GM23338 (cell line): ENCODE measurements at regions not wholly inside any gene's neighbourhood (a gene's known extent, or its start where the extent isn't known, plus 50 kb on each side); places are given as distances from the start of the nearest gene placed in this dataset.

Source experiments
- ATAC-seq: fragments of 200-7000 bp; cut with Tn5 transposase; 3 replicates; pipeline ENCODE4 v1.9.1; 2020
- DNase-seq: peaks from one replicate; pipeline ENCODE4 v3.0.0-alpha.2; 2015; ENCODE audit warnings: low spot score
- H2AFZ ChIP-seq: fragments of 200-600 bp; sonication (generic); 2 replicates; pipeline ENCODE4 v1.8.0; 2016; ENCODE audit warnings: antibody characterized with exemption, mild to moderate bottlenecking, moderate library complexity
- H3F3A ChIP-seq: fragments of 200-600 bp; sonication (generic); replicated peaks from 2 replicates; pipeline ENCODE4 v1.8.0; 2017; ENCODE audit warnings: antibody characterized with exemption, mixed run types, low read depth
- H3K27ac ChIP-seq: fragments of 200-600 bp; sonication (generic); 2 replicates; pipeline ENCODE4 v1.6.1; 2016; ENCODE audit warnings: low read depth
- H3K27me3 ChIP-seq: fragments of 200-600 bp; sonication (generic); 2 replicates; pipeline ENCODE4 v1.8.0; 2016; ENCODE audit warnings: mild to moderate bottlenecking, mixed run types, moderate library complexity; ENCODE audit not compliant: insufficient read depth
- H3K36me3 ChIP-seq: fragments of 200-600 bp; sonication (generic); 2 replicates; pipeline ENCODE4 v1.8.0; 2016; ENCODE audit warnings: mild to moderate bottlenecking; ENCODE audit not compliant: insufficient read depth
- H3K4me1 ChIP-seq: fragments of 200-600 bp; sonication (generic); 2 replicates; pipeline ENCODE4 v1.8.0; 2016; ENCODE audit warnings: mild to moderate bottlenecking, moderate library complexity; ENCODE audit not compliant: insufficient read depth
- H3K4me2 ChIP-seq: fragments of 200-600 bp; sonication (generic); 2 replicates; pipeline ENCODE4 v1.7.1; 2017; ENCODE audit warnings: mixed run types
- H3K4me3 ChIP-seq: fragments of 200-600 bp; sonication (generic); 2 replicates; pipeline ENCODE4 v1.6.1; 2016; ENCODE audit warnings: mixed run types
- H3K79me2 ChIP-seq: fragments of 200-600 bp; sonication (generic); replicated peaks from 2 replicates; pipeline ENCODE4 v1.8.0; 2017; ENCODE audit warnings: mild to moderate bottlenecking; ENCODE audit not compliant: insufficient read depth
- H3K9me2 ChIP-seq: fragments of 200-600 bp; sonication (generic); 2 replicates; pipeline ENCODE4 v1.8.0; 2017; ENCODE audit not compliant: insufficient read depth
- H4K20me1 ChIP-seq: fragments of 200-600 bp; sonication (generic); replicated peaks from 2 replicates; pipeline ENCODE4 v1.8.0; 2017; ENCODE audit warnings: mild to moderate bottlenecking; ENCODE audit not compliant: insufficient read depth
- H3K27ac Mint-ChIP-seq: 2 replicates; pipeline ENCODE4 v1.8.0; 2020; ENCODE audit warnings: inconsistent platforms, mild to moderate bottlenecking, moderate library complexity, mixed read lengths
- H3K27me3 Mint-ChIP-seq: 3 replicates; pipeline ENCODE4 v1.8.0; 2022; ENCODE audit warnings: low read depth, mild to moderate bottlenecking, moderate library complexity, mixed read lengths, inconsistent platforms; ENCODE audit not compliant: insufficient read depth, poor library complexity
- H3K36me3 Mint-ChIP-seq: 3 replicates; pipeline ENCODE4 v1.8.0; 2021; ENCODE audit warnings: low read depth, mild to moderate bottlenecking, inconsistent platforms, moderate library complexity, mixed read lengths
- H3K4me1 Mint-ChIP-seq: 3 replicates; pipeline ENCODE4 v1.8.0; 2020; ENCODE audit warnings: mild to moderate bottlenecking, inconsistent platforms, mixed read lengths
- H3K4me3 Mint-ChIP-seq: 3 replicates; pipeline ENCODE4 v1.8.0; 2021; ENCODE audit warnings: moderate library complexity, mild to moderate bottlenecking, inconsistent platforms, mixed read lengths
- H3K9me3 Mint-ChIP-seq: 3 replicates; pipeline ENCODE4 v1.8.0; 2020; ENCODE audit warnings: moderate library complexity, mild to moderate bottlenecking, inconsistent platforms, mixed read lengths
- NANOG ChIP-seq: IDR thresholded peaks from 2 replicates; pipeline ENCODE4 v1.6.1; 2016; ENCODE audit warnings: antibody characterized with exemption, borderline replicate concordance
- POLR2AphosphoS5 ChIP-seq: IDR thresholded peaks from 2 replicates; pipeline ENCODE4 v1.6.1; 2016; ENCODE audit warnings: antibody characterized with exemption, low read depth
- REST ChIP-seq: IDR thresholded peaks from one replicate; pipeline ENCODE4 v1.6.1; 2018; ENCODE audit warnings: antibody characterized with exemption; ENCODE audit not compliant: unreplicated experiment
- STAT1 ChIP-seq: IDR thresholded peaks from one replicate; pipeline ENCODE4 v1.6.1; 2016; ENCODE audit warnings: antibody characterized with exemption; ENCODE audit not compliant: unreplicated experiment
- ZNF114 ChIP-seq: fragments of 250-450 bp; sonication (Bioruptor Pico); IDR thresholded peaks from 2 replicates; pipeline ENCODE4 v1.5.0; 2020; ENCODE audit warnings: mild to moderate bottlenecking, moderate library complexity
- ZNF331 ChIP-seq: fragments of 250-450 bp; sonication (Bioruptor Pico); IDR thresholded peaks from 2 replicates; pipeline ENCODE4 v1.5.0; 2020; ENCODE audit warnings: low read depth, mild to moderate bottlenecking, moderate library complexity
- TF ChIP-seq, protein P1 (sequence below): fragments of 250-450 bp; sonication (Bioruptor Pico); IDR thresholded peaks from 2 replicates; pipeline ENCODE4 v1.5.0; 2020; ENCODE audit warnings: mild to moderate bottlenecking, moderate library complexity
- TF ChIP-seq, protein P2 (sequence below): IDR thresholded peaks from 2 replicates; pipeline ENCODE4 v1.6.1; 2016; ENCODE audit warnings: antibody characterized with exemption

DNA sequence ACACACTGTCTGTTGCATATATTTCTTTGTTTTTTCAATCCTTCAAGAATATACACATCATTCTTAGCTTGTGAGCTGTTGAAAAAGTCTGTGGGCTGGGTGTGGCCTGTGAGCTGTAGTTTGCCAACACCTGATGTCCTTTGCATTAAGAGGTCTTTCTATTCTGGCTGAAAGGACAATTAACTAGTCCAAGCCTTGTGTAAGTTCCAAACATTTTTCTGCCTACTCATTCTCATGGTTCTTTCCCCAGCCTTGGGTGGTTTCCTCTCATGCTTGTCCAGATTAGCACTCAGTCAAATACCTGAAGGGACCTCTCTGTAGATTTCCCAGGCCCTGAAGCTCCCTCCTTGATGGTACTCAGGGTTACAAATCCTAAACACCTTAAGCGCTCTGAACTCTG is 57.8 kb upstream of the NABP1 start:
- H3K27ac ChIP-seq = no peak overlapping the region
- TF ChIP-seq, protein P1, sequence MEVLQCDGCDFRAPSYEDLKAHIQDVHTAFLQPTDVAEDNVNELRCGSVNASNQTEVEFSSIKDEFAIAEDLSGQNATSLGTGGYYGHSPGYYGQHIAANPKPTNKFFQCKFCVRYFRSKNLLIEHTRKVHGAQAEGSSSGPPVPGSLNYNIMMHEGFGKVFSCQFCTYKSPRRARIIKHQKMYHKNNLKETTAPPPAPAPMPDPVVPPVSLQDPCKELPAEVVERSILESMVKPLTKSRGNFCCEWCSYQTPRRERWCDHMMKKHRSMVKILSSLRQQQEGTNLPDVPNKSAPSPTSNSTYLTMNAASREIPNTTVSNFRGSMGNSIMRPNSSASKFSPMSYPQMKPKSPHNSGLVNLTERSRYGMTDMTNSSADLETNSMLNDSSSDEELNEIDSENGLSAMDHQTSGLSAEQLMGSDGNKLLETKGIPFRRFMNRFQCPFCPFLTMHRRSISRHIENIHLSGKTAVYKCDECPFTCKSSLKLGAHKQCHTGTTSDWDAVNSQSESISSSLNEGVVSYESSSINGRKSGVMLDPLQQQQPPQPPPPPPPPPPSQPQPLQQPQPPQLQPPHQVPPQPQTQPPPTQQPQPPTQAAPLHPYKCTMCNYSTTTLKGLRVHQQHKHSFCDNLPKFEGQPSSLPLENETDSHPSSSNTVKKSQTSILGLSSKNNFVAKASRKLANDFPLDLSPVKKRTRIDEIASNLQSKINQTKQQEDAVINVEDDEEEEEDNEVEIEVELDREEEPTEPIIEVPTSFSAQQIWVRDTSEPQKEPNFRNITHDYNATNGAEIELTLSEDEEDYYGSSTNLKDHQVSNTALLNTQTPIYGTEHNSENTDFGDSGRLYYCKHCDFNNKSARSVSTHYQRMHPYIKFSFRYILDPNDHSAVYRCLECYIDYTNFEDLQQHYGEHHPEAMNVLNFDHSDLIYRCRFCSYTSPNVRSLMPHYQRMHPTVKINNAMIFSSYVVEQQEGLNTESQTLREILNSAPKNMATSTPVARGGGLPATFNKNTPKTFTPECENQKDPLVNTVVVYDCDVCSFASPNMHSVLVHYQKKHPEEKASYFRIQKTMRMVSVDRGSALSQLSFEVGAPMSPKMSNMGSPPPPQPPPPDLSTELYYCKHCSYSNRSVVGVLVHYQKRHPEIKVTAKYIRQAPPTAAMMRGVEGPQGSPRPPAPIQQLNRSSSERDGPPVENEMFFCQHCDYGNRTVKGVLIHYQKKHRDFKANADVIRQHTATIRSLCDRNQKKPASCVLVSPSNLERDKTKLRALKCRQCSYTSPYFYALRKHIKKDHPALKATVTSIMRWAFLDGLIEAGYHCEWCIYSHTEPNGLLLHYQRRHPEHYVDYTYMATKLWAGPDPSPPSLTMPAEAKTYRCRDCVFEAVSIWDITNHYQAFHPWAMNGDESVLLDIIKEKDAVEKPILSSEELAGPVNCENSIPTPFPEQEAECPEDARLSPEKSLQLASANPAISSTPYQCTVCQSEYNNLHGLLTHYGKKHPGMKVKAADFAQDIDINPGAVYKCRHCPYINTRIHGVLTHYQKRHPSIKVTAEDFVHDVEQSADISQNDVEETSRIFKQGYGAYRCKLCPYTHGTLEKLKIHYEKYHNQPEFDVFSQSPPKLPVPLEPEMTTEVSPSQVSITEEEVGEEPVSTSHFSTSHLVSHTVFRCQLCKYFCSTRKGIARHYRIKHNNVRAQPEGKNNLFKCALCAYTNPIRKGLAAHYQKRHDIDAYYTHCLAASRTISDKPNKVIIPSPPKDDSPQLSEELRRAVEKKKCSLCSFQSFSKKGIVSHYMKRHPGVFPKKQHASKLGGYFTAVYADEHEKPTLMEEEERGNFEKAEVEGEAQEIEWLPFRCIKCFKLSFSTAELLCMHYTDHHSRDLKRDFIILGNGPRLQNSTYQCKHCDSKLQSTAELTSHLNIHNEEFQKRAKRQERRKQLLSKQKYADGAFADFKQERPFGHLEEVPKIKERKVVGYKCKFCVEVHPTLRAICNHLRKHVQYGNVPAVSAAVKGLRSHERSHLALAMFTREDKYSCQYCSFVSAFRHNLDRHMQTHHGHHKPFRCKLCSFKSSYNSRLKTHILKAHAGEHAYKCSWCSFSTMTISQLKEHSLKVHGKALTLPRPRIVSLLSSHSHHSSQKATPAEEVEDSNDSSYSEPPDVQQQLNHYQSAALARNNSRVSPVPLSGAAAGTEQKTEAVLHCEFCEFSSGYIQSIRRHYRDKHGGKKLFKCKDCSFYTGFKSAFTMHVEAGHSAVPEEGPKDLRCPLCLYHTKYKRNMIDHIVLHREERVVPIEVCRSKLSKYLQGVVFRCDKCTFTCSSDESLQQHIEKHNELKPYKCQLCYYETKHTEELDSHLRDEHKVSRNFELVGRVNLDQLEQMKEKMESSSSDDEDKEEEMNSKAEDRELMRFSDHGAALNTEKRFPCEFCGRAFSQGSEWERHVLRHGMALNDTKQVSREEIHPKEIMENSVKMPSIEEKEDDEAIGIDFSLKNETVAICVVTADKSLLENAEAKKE (CRISPR knock-in tag) = no peak
- no peak for TF ChIP-seq REST
- no peak for TF ChIP-seq NANOG
- no peak for TF ChIP-seq ZNF114 (CRISPR knock-in tag)
- TF ChIP-seq ZNF331 (CRISPR knock-in tag) = no peak
- no peak for TF ChIP-seq POLR2AphosphoS5
- TF ChIP-seq, protein P2, sequence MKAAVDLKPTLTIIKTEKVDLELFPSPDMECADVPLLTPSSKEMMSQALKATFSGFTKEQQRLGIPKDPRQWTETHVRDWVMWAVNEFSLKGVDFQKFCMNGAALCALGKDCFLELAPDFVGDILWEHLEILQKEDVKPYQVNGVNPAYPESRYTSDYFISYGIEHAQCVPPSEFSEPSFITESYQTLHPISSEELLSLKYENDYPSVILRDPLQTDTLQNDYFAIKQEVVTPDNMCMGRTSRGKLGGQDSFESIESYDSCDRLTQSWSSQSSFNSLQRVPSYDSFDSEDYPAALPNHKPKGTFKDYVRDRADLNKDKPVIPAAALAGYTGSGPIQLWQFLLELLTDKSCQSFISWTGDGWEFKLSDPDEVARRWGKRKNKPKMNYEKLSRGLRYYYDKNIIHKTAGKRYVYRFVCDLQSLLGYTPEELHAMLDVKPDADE = no peak
- TF ChIP-seq STAT1 = no peak
- H3K27me3 ChIP-seq = no peaks in the 10 kb centered on the region
- H3K4me1 ChIP-seq = no peaks in the 10 kb centered on the region
- no peak overlapping the region for H3K4me3 ChIP-seq
- no peaks in the 10 kb centered on the region for H4K20me1 ChIP-seq
- no peaks in the 10 kb centered on the region for H3F3A ChIP-seq
- ATAC-seq (no peak), DNase-seq (no peak)
- no peaks in the 10 kb centered on the region for H3K36me3 Mint-ChIP-seq
- no peaks in the 10 kb centered on the region for H3K79me2 ChIP-seq
- H3K27me3 Mint-ChIP-seq = no peaks in the 10 kb centered on the region
- H2AFZ ChIP-seq = peak overlapping the region; percentile 66; the same call in 1 of the 2 replicates
- H3K4me3 Mint-ChIP-seq = no peak overlapping the region
- H3K9me2 ChIP-seq = peaks cover 8% of the 10 kb centered on the region
- H3K4me1 Mint-ChIP-seq = no peaks in the 10 kb centered on the region
- peak overlapping the region; percentile 28; the same call in 1 of the 2 replicates for H3K27ac Mint-ChIP-seq
- no peaks in the 10 kb centered on the region for H3K36me3 ChIP-seq
- no peak overlapping the region for H3K4me2 ChIP-seq
- no peaks in the 10 kb centered on the region for H3K9me3 Mint-ChIP-seq
